ENCODE measurements at regions not wholly inside any gene's neighbourhood (a gene's known extent, or its start where the extent isn't known, plus 50 kb on each side); places are given as distances from the start of the nearest gene placed in this dataset.

GRCh38 chr2:196563876-196564275 is 75.6 kb upstream of the CCDC150 start:
- H3K36me3 ChIP-seq (ENCODE audit: control insufficient read depth, insufficient read depth, low read length): no peaks in the 10 kb centered on the region
- FAIRE-seq: no peak
- no peak for ATAC-seq
- ChIA-PET POLR2A (no interaction called here), CTCF (ENCODE audit: low intra/inter-chr PET ratio) (no interaction called here)
- no peaks in the 10 kb centered on the region for H3K4me1 ChIP-seq (replicated peaks in 1 of 2; ENCODE audit: control insufficient read depth in 2 of 2, insufficient read depth in 2 of 2, low read length in 2 of 2)
- H3K9ac ChIP-seq (ENCODE audit: insufficient read depth in 1 of 2, low read depth in 2 of 2, low read length in 2 of 2): no peak overlapping the region
- no peaks in the 10 kb centered on the region for H4K20me1 ChIP-seq (replicated peaks; ENCODE audit: control insufficient read depth, insufficient read depth, low read length)
- no peak overlapping the region for H3K4me3 ChIP-seq
- no peak overlapping the region for H2AFZ ChIP-seq (ENCODE audit: low read depth, low read length)
- in situ Hi-C loops (cut with MboI) (no loop called here), intact Hi-C loops (cut with micrococcal nuclease) (no loop called here)
- no peaks in the 10 kb centered on the region for H3K9me3 ChIP-seq (replicated peaks; ENCODE audit: control insufficient read depth, insufficient read depth, low read depth, low read length)
- H3K27me3 ChIP-seq (ENCODE audit: control insufficient read depth in 2 of 2, insufficient read depth in 2 of 2, low read length in 2 of 2): no peaks in the 10 kb centered on the region
- TF ChIP-seq MAX (CRISPR knock-in tag; IDR thresholded peaks at IDR 0.05) (no peak), ZNF263 (CRISPR knock-in tag; IDR thresholded peaks at IDR 0.05; ENCODE audit: borderline replicate concordance) (no peak)
- H3K9me1 ChIP-seq (ENCODE audit: control insufficient read depth, insufficient read depth, low read length): no peaks in the 10 kb centered on the region
- no peak overlapping the region for H3K4me2 ChIP-seq (ENCODE audit: insufficient read depth, low read length)
- BruUV-seq (replicated peaks): no TSS peak
- no peak overlapping the region for H3K27ac ChIP-seq (ENCODE audit: extremely low read depth, low read depth, low read length)
- no peak for DNase-seq (ENCODE audit: extremely low read depth in 1 of 4, low spot score in 3 of 4)
- H3K79me2 ChIP-seq (ENCODE audit: control insufficient read depth, insufficient read depth, low read length): no peaks in the 10 kb centered on the region

- Histone ChIP-seq H3K9me1 (ENCODE audit: control insufficient read depth, insufficient read depth, low read length) (no peaks in the 10 kb centered on the region), H2AFZ (ENCODE audit: low read depth, low read length) (no peak overlapping the region), H3K36me3 (ENCODE audit: control insufficient read depth, insufficient read depth, low read length) (no peaks in the 10 kb centered on the region), H3K79me2 (ENCODE audit: control insufficient read depth, insufficient read depth, low read length) (no peaks in the 10 kb centered on the region), H4K20me1 (replicated peaks; ENCODE audit: control insufficient read depth, insufficient read depth, low read length) (no peaks in the 10 kb centered on the region), H3K9me3 (replicated peaks; ENCODE audit: control insufficient read depth, insufficient read depth, low read depth, low read length) (no peaks in the 10 kb centered on the region), H3K4me2 (ENCODE audit: insufficient read depth, low read length) (no peak overlapping the region), H3K9ac (ENCODE audit: insufficient read depth in 1 of 2, low read depth in 2 of 2, low read length in 2 of 2) (no peak overlapping the region), H3K27me3 (ENCODE audit: control insufficient read depth in 2 of 2, insufficient read depth in 2 of 2, low read length in 2 of 2) (no peaks in the 10 kb centered on the region), H3K4me1 (replicated peaks in 1 of 2; ENCODE audit: control insufficient read depth in 2 of 2, insufficient read depth in 2 of 2, low read length in 2 of 2) (no peaks in the 10 kb centered on the region), H3K4me3 (no peak overlapping the region), H3K27ac (ENCODE audit: extremely low read depth, low read depth, low read length) (no peak overlapping the region)
- CTCF ChIA-PET (ENCODE audit: low intra/inter-chr PET ratio): no interaction called here
- in situ Hi-C loops (cut with MboI): no loop called here
- intact Hi-C loops (cut with micrococcal nuclease): no loop called here
- TF ChIP-seq ATF7 (IDR thresholded peaks at IDR 0.05): no peak
- no peak for TF ChIP-seq DNMT1 (IDR thresholded peaks at IDR 0.05)
- TF ChIP-seq THAP12 (CRISPR knock-in tag; IDR thresholded peaks at IDR 0.05): no peak
- no peak for TF ChIP-seq ZBTB1 (CRISPR knock-in tag; IDR thresholded peaks at IDR 0.05; ENCODE audit: borderline replicate concordance, low read depth)
- TF ChIP-seq SRSF1 (IDR thresholded peaks at IDR 0.05; ENCODE audit: low read depth, low read length): no peak
- TF ChIP-seq ZKSCAN8 (CRISPR knock-in tag; IDR thresholded peaks at IDR 0.05): no peak
- ATAC-seq (no peak), DNase-seq (ENCODE audit: extremely low read depth in 1 of 4, low spot score in 3 of 4) (no peak), FAIRE-seq (no peak)
- 0% methylated on average over 1 of the region's 1 CpG for WGBS (ENCODE audit: insufficient coverage, low coverage, missing lambda C conversion rate)
- POLR2A ChIA-PET: no interaction called here
- BruUV-seq (replicated peaks): no TSS peak
Observed at GRCh38 chr2:196565106-196565765, 74.3 kb upstream of the CCDC150 start.
